ENCODE measurements at regions not wholly inside any gene's neighbourhood (a gene's known extent, or its start where the extent isn't known, plus 50 kb on each side); places are given as distances from the start of the nearest gene placed in this dataset.

DNA sequence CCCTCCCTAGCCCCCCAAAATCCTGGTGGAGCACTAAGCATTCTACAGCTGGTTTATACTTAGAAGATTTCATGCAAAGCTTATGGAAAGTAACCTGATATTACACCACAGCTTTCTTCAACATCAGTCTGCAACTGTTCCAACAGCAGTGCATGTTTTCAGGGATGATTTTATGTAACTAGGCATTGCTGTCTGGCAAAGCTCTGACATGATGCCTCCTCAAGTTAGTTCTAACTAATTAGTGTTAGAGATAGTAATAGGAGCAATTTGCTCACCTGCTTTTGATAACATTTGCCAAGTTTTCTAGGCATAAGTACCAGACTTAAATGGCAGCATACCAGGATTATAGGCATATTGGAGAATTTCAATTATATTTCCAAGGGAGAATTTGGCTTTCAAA lies 330.3 kb upstream of the SGO1 start:
- no peaks in the 10 kb centered on the region for H3K27me3 Mint-ChIP-seq (ENCODE audit: low read depth)
- H3K9me3 Mint-ChIP-seq = peaks cover 10% of the 10 kb centered on the region
- POLR2A ChIA-PET = no interaction called here
- H3K27ac Mint-ChIP-seq = no peak overlapping the region
- peaks cover 4% of the 10 kb centered on the region for H3K4me1 Mint-ChIP-seq
- H3K36me3 Mint-ChIP-seq = no peaks in the 10 kb centered on the region
- no peak for TF ChIP-seq ATF2 (CRISPR knock-in tag; IDR thresholded peaks at IDR 0.05; ENCODE audit: borderline replicate concordance, low read depth)
- no peak for TF ChIP-seq ZSCAN18 (CRISPR knock-in tag; IDR thresholded peaks at IDR 0.05)
- TF ChIP-seq NR2C2 (CRISPR knock-in tag; IDR thresholded peaks at IDR 0.05) = no peak
- TF ChIP-seq FOXJ3 (CRISPR knock-in tag; IDR thresholded peaks at IDR 0.05; ENCODE audit: borderline replicate concordance) = no peak
- TF ChIP-seq ETV6 (CRISPR knock-in tag; IDR thresholded peaks at IDR 0.05) = no peak
- no peak for TF ChIP-seq IRF2 (CRISPR knock-in tag; IDR thresholded peaks at IDR 0.05; ENCODE audit: borderline replicate concordance, low read depth)
- no peak for TF ChIP-seq HMGA2 (CRISPR knock-in tag; IDR thresholded peaks at IDR 0.05)
- no peak for TF ChIP-seq ERG (CRISPR knock-in tag; IDR thresholded peaks at IDR 0.05)
- TF ChIP-seq, protein P1, sequence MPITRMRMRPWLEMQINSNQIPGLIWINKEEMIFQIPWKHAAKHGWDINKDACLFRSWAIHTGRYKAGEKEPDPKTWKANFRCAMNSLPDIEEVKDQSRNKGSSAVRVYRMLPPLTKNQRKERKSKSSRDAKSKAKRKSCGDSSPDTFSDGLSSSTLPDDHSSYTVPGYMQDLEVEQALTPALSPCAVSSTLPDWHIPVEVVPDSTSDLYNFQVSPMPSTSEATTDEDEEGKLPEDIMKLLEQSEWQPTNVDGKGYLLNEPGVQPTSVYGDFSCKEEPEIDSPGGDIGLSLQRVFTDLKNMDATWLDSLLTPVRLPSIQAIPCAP (CRISPR knock-in tag; IDR thresholded peaks at IDR 0.05) = no peak
- no peak for TF ChIP-seq SOX15 (CRISPR knock-in tag; IDR thresholded peaks at IDR 0.05)
- TF ChIP-seq, protein P2, sequence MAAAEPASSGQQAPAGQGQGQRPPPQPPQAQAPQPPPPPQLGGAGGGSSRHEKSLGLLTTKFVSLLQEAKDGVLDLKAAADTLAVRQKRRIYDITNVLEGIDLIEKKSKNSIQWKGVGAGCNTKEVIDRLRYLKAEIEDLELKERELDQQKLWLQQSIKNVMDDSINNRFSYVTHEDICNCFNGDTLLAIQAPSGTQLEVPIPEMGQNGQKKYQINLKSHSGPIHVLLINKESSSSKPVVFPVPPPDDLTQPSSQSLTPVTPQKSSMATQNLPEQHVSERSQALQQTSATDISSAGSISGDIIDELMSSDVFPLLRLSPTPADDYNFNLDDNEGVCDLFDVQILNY (CRISPR knock-in tag; IDR thresholded peaks at IDR 0.05) = no peak
- TF ChIP-seq FOXP4 (CRISPR knock-in tag; IDR thresholded peaks at IDR 0.05) = no peak
- TF ChIP-seq KAT7 (CRISPR knock-in tag; IDR thresholded peaks at IDR 0.05; ENCODE audit: borderline replicate concordance) = no peak
- no peak for TF ChIP-seq CREB1 (CRISPR knock-in tag; IDR thresholded peaks at IDR 0.05)
- no peak for TF ChIP-seq GABPB1 (CRISPR knock-in tag; IDR thresholded peaks at IDR 0.05)
- TF ChIP-seq, protein P3, sequence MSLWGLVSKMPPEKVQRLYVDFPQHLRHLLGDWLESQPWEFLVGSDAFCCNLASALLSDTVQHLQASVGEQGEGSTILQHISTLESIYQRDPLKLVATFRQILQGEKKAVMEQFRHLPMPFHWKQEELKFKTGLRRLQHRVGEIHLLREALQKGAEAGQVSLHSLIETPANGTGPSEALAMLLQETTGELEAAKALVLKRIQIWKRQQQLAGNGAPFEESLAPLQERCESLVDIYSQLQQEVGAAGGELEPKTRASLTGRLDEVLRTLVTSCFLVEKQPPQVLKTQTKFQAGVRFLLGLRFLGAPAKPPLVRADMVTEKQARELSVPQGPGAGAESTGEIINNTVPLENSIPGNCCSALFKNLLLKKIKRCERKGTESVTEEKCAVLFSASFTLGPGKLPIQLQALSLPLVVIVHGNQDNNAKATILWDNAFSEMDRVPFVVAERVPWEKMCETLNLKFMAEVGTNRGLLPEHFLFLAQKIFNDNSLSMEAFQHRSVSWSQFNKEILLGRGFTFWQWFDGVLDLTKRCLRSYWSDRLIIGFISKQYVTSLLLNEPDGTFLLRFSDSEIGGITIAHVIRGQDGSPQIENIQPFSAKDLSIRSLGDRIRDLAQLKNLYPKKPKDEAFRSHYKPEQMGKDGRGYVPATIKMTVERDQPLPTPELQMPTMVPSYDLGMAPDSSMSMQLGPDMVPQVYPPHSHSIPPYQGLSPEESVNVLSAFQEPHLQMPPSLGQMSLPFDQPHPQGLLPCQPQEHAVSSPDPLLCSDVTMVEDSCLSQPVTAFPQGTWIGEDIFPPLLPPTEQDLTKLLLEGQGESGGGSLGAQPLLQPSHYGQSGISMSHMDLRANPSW (CRISPR knock-in tag; conservative IDR thresholded peaks at IDR 0.05; ENCODE audit: low read depth) = no peak
- TF ChIP-seq ZNF219 (CRISPR knock-in tag; IDR thresholded peaks at IDR 0.05; ENCODE audit: borderline replicate concordance) = no peak
- no peak for TF ChIP-seq TP53 (CRISPR knock-in tag; IDR thresholded peaks at IDR 0.05)
- TF ChIP-seq MAX (CRISPR knock-in tag; IDR thresholded peaks at IDR 0.05) = no peak
- no peak for TF ChIP-seq CBFB (CRISPR knock-in tag; IDR thresholded peaks at IDR 0.05; ENCODE audit: low read depth)
- ATAC-seq = no peak
- DNase-seq (ENCODE audit: low spot score) = no peak
- CTCF ChIA-PET = interaction anchor here (0.7 kb wide), 1 partner anchor 1496 kb away, joined by 3 read pairs; no protein-coding TSS in a partner anchor
- H3K4me3 Mint-ChIP-seq = no peak overlapping the region
